HG03064 (cell line): ENCODE measurements at regions not wholly inside any gene's neighbourhood (a gene's known extent, or its start where the extent isn't known, plus 50 kb on each side); places are given as distances from the start of the nearest gene placed in this dataset.

Source experiments
- ATAC-seq: cut with Tn5 transposase; IDR thresholded peaks from one replicate; pipeline ENCODE4 v1.9.1; 2021; ENCODE audit warnings: low read depth; ENCODE audit not compliant: unreplicated experiment

DNA sequence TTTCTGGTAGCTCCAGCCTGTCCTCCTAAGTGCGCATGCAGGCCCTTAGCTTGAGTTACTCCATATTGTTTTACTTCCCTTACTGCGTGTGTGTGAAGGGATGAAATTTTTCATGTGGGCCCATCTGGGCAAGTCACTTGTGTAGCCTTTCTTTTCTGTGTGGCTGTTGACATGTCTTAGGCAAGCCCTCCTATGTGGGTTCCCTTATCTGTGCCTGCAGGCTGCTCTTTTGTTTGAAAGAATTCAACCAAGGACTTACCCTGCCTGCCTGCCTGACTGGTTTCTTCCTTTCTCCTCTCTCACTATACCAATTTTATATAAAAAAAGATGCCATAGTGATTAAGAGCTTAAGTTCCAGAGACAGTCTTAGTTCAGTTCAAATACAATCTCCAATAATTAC is 249.3 kb downstream of the ATG4C start:
- no peak for ATAC-seq

DNA sequence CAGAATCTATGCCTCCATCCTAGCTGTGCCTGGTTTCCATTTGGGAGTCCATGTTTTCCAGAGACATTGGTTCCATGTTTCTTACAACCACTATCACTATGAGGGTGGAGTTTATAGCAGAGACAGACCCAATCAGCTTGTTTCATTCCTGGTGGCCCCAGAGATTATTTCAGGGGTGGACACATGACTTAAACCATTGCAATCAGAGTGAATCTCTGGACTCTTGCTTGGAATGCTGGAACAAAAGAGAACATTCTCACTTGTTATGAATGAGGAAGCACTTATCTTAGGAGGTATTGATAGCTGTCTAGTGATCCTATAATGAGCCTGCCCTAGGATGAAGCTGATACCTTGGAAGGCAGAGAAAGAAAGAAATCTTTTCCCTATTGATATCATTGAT is 250.3 kb downstream of the ATG4C start:
- ATAC-seq = no peak

DNA sequence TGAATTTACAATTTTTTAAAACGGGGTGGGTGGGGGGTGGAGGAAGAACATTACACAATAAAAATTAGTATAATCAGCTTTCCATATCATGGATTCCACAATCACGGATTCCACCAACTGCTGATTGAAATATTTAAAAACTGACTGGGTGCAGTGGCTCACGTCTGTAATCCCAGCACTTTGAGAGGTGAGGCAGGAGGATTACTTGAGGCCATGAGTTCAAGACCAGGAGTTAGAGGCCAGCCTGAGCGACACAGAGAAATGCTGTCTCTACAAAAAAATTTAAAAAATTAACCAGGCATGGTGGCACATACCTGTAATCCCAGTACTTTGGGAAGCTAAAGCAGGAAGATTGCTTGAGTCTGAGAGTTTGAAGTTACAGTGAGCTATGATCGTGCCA is 254.7 kb downstream of the ATG4C start:
- no peak for ATAC-seq

DNA sequence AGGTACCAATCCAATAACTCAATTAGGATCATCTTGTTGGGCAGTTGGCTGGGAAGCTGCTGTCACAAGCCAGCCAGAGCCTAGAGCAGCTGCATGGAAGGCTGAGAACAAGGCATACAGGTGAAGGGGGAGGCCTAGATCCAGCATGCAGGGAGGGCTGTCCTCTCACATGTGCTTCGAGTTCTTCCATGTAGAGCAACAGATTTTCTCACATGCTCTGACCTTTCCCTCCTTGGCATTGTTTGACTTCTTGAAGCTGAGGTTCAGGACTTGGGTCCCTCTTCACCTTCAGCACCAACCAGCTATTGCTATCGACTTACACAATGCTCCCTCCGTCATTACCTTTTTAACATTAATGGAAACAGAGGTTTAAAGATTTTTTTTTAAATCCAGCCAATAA is 257.7 kb downstream of the ATG4C start:
- ATAC-seq = no peak

DNA sequence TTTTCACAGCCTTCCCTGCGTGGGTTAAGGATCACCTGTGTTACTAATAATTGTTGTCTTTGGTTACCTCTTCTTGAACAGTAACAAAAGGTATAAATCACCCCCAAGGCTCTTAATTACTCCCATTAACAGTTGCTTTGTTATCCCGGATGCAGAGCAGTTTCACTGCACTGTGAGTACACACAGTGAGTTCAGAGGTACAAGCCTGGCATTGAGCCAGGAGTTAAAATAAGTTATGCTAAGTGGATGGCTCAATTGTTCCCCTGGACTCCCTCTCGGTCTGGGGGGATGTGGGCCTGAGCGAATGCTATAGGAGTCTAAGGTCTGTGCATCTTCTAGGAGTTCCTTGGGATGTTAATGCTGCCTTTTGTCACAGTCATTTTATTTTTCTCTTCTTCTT is 258.3 kb downstream of the ATG4C start:
- no peak for ATAC-seq

DNA sequence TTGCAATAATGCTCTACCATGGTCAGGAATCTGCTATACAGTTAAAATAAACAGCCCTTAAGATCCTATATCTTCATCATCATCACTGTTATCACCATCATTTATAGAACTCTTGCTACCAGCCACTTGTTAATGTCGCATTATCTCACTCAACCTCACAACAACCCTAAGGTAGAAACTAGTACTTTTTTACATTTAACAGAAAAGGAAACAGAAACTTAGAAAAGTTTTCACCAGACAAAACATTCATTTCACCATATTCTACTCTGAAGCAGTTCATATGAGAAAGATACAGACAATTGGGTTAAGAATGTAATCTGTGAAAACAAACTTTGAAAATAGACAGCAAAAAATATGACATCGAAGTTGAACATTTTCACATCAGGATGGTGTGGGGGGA is 262.6 kb downstream of the ATG4C start:
- ATAC-seq = no peak

DNA sequence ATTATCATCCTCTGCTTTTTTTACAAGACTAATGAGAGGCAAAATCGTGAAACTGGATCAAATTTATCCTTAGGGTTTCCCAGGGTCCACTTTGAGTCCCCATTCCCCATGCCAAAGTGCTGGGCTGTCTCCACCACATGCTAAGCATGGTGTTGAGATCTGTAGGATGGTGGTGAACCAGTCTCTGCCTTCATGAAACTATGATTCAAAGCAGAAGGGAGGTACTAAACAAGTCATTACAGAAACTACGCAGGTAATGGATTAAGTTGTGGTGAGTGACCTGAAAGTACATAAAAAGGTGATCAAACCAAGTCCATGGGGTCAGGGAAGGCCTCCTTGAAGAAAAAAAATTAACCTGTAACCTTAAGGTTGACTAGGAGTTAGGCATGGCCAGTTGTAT is 265.2 kb downstream of the ATG4C start:
- ATAC-seq = no peak

DNA sequence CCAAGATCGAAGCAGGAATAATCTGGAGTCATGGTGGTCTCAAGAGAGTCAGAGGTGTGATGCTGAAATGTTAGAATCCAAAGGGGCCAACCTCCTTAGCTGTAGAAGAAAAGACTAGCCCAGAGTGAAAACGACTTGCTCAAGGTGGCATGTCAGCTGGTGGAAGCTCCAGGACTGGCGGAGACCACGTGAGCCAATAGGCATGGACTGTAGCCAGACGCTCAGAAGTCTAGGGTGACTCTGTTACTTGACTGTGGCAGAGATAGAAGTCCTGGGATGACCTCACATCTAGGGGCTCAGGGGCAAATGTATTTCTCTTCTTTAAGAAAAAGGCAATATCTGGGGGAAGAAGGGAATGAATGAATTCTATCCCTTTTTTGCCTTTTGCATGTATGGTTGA is 267.4 kb downstream of the ATG4C start:
- ATAC-seq = no peak

DNA sequence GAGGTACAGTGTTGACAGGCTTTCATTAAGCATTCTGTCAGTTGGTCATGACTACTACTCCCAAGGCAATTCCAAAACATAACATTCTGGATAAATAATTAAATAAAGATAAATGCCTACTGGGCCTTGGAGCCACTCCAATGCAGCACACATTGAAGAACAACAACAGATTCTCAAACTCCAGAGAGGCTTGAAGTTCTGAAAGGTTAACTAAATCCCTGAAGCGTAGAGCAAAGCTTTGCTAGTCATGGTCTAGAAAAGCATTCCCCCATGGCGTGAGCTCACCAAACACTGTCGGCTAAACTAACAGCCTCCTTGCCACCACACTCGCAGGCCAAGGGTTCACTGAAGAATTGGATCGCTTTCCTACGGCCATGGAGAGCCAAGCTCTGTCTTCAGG is 268.0 kb downstream of the ATG4C start:
- no peak for ATAC-seq

DNA sequence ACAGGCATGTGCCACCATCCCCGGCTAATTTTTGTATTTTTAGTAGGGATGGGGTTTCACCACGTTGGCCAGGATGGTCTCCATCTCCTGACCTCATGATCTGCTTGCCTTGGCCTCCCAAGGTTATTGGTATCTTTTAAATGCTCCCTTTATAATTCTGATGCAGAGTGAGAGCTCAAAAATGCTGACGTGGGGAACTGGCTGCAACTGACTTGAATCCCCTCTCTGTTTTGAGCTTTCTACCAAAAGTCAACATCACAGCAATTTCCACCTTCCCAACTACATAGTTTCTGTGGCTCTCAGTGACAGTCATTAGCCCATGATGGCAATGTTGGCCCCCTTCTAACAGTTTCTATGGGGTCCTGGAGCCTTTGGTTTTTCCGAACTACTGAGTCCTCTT is 268.2 kb upstream of the FOXD3 start:
- no peak for ATAC-seq

DNA sequence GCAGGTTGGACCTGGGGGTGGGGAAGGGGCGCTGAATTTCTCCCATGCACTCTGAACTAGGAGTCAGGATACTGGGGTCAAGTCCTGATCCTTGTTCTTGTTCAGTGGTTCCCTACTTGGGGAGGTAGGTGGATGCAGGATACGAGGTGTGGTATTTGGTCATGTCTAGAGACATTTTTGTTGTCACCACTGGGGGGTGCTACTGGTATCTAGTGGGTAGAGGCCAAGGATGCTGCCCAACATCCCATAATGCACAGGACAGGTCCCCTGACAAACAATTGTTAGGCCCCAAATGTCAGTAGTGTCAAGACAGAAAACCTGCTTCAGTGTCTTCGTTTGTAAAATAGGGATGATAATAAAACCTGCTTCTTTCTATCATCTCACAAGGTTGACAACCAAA is 259.0 kb upstream of the FOXD3 start:
- no peak for ATAC-seq

DNA sequence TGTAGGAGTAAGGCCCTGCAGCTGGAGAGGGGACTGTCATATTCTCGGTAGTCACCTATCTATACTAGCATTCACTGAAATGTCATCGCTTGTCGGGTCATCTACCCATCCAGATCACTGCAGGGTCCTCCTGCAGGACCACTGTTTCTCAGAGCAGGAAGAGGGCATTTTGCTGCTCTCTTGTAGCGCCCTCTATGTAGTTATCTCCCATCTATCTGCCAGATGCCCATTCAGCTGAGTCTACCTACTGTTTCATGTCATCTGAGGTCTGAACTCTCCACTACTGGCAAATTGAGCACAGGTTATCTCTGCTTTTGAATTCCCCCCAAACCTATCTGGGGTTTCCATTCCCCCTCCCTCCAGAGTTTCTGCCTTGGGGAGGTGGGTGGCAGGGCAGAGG is 258.2 kb upstream of the FOXD3 start:
- ATAC-seq = no peak

DNA sequence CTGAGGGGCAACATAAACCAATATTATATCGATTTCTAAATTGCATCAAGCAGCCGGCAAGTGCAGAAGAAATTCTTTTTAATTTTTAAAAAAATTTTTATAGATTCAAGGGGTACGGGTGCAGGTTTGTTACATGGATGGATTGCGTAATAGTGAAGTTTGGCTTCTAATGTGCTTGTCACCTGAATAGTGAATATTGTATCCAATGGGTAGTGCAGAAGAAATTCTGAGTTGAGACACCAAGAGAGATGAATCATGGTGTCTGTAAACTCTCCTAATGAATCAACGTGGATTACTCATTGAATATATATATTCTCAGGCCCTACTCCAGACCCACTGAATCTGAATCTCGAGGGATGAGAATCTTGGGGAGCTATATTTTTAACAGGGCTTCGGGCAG is 253.7 kb upstream of the FOXD3 start:
- ATAC-seq = no peak

DNA sequence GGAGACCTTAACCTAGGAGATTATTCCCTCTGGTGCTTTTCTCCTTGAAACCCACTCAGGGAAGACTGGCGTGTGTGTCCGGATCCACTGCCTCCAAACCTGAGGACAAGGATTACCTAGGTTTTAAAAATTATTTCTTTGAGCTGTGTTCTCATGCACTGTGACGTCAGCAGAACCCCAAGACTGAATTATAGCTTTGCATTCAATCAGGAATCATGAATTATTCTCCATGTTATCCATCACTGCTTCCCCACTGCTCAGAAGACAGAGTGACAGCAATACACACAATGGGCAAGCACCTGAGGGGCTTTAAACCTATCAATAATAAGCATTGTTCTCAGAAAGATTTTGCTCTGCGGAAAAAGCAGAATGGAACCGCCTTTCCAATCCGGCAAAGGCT is 253.2 kb upstream of the FOXD3 start:
- ATAC-seq = no peak

DNA sequence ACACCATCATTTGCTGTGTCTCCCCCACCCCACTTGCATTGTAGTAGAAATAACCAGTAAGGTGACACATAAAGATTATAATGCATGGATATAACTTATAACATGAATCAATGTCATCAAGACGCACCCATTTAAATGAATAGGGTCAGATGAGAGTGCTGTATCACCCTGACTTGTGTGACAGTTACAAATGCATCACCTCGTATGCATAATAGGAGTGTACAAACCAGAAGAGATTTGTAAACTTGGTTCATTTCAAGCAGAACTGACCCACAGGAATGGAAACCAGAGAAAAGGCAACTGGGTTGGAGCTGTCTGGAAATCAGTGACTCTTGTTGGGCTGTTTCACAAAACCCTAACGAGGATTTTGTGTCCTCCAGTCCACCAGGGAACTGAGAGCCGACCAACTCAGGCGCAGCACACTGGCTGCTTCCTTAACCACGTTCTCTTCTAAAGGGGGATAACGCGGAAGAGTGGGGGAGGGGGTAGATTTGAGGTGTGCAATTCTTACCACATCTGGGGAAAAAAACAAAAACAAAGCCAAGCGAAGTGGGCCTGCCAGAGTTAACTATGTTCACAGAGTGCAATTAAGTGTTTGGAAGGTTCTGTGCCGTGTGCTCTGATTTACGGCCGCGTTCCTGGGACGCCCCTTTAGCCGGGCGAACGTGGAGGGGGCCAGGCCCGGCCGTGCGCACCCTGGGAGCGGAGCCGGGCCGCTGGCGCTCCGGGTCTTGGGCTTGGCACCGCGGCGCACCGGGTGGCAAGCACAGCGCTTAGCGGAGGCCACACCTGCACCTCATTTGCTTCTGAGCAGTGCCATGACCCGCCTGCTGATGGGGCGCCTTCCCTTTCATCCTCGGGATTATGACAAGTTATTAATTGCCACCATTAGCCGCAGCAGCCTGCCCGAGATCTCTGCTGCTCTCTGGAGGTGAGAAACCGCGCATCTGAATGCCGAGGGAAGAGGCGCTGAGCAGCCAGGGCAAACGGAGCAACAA is 248.8 kb upstream of the FOXD3 start:
- no peak for ATAC-seq

DNA sequence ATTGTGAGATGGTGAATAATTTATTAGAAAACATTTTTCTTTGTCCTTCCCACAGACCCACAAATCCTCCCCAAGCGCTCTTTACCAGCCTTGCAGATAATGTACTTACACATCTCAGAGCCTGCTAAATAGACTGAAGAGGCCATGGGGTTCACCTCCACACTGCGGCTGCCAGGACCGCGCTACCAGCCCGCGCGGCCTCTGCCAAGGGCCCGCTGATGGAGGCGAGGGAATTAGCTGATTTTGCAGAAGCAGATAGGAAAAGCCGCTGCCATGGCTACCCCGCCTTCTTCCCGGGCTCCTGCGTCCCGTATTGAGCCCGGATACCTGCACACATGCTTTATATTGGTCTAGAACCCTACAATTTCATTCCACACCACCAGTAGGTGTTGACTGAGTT is 248.0 kb upstream of the FOXD3 start:
- ATAC-seq = no peak

DNA sequence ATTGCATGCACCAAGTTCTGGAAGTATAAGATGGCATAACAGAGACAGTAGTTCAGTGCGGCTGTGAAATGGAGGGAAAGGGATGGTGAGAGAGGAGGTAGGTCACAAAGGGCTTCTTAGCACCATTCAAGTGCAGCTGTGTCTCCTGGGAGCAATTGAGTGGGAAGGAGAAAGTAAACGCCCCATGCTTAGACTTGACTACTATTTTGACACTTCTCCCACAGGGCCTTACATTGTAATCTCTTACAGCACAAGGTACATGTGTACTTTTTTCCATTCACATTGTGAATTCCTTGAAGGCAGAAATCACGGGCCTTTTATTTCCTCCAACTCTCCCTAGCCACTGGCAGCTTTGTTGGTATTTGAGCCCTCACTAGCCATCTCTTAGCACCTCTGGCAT is 239.6 kb upstream of the FOXD3 start:
- ATAC-seq = no peak

DNA sequence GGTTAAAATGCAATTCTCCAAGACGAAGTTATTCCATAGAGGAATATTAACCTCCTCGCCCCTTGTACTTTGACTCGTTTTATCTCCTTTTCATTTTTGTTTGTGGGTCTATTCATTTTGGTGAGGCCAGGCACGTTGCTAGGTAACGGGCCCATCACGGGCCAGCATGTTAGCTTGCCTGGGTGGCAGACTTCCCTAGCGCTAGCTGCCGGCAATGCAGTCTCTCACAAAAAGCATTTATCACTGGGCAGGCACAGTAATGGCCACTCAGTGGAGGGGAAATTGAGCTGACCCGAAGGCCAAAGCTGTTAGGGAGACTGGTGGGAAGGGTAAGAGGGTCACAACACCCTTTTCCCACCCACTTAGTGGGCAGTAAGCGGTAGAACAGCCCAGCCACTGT is 234.4 kb upstream of the FOXD3 start:
- no peak for ATAC-seq

DNA sequence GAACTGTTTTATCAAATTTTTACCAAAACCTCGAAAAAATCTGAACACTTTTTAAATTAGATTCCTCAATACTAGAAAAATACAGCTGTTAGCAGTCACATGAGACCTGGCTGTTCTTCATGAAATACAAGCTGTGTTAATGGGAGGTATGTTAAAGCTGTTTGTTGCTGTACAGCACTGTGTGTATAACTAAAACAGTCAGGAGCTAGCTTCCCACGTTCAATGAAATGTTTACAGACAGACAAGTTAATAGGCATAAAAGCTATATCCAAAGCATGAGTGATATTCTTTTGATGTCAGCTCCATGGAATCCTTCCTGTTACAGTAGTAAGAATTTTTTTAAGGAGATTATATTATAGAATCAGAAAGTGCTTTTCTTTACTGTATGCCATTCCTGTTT is 223.2 kb upstream of the FOXD3 start:
- no peak for ATAC-seq

DNA sequence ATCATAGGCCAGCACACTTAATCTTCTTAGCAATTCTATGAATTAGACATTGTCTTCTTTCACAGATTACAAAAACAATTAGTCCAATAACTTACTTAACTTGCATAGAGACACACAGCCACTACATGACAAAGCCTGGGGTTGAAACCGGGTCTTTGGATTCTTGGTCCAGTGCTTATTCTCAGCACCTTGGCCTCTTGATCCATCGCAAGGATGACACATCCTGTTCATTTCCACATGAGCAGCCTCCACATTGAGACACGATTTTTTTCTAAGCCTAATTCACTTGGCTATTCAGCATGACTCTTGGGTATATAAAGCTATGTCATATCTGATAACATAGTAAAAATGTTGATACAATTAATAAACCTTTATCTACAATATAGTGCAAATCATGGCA is 221.0 kb upstream of the FOXD3 start:
- ATAC-seq = no peak

DNA sequence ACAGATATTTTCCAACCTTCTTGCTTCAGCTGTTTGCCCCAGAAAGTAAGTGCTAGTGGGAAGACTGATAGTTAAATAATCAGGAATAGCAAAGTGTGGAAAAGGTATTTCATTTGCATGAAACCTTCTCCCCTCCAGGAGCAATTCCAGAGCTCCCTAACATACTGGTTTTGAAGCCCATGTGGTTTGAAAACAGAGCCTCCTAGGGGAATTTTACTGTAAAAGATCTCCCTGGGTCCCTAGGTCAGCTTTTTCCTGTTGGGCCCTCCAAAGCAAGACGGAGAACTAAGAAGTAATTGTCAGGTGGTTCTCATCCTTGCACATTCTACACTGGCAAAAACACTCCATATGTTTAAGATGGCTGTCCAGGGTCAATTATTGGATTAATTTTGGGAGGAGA is 218.7 kb upstream of the FOXD3 start:
- no peak for ATAC-seq

DNA sequence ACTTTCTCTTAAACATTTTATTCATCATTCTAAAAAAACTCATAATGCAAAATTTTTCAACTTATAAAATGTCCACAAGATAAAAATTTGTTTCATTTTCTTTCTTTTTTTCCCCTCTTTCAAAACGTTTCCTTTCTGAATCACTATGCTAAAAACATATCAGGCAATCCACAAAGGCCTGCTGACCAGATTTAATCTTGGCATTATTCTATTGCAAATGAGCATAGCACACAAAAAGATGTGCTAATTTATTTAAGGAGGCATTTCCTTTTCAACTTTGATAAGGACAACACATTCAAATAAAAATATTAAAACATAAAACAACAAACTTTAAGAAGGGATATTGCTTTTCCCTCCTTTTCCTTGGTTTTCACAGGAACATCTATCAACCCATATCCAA is 215.3 kb upstream of the FOXD3 start:
- no peak for ATAC-seq

DNA sequence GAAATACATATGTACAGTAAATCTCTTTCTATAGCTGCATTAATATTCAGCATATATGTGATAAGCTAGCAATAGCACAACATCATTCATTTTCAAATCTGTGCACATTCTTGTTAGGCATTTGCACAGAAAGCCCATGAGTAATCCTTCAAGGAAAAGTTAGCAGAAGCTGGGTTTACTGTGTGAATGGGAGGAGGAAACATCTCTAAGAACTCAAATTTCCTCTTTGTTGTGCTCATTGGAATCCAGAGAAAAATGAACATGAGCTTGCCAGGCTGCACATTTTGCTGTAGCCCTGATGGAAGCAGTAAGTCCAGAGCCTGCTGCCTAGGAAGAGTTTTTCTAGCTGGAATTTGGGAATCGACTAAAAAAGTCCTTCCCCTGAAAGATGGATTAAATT is 214.2 kb upstream of the FOXD3 start:
- no peak for ATAC-seq
